ENCODE measurements at regions not wholly inside any gene's neighbourhood (a gene's known extent, or its start where the extent isn't known, plus 50 kb on each side); places are given as distances from the start of the nearest gene placed in this dataset.

DNA sequence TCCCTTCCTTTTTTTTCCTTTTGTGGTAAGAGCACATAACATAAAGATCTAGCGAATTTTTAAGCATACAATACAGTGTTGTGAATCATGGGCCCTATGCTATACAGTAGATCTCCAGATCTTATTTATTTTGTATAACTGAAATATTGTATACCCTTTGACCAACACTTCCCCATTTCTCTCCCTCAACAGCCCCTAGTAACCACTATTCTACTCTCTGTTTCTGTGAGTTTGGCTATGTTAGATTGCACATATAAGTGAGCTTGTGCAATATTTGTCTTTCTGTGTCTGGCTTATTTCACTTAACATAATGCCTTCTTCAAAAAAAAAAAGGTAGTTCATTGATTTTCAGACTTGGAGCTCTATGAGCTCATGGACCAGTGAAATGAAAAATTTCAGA is 180.5 kb downstream of the C11orf91 start:
- no peak for DNase-seq

DNA sequence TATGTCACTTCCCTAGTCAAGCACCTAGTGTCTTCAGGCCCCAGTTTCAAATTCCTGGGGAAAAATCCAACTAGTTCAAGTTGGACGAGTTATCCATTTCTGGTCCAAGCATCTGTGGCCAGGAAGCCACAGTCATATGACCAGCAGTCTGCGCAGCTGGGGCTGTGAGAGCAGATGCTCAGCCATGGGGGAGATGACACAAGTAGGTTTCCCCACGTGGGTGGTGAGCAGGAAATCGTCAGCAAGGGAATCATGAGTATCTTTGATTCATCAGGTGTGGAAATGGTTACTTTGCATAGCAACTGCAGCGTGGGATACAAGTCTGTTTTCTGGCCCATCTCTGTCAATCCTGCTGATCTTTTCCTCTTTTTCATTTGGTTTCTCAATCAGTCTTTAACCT is 185.3 kb downstream of the C11orf91 start:
- no peak for DNase-seq

DNA sequence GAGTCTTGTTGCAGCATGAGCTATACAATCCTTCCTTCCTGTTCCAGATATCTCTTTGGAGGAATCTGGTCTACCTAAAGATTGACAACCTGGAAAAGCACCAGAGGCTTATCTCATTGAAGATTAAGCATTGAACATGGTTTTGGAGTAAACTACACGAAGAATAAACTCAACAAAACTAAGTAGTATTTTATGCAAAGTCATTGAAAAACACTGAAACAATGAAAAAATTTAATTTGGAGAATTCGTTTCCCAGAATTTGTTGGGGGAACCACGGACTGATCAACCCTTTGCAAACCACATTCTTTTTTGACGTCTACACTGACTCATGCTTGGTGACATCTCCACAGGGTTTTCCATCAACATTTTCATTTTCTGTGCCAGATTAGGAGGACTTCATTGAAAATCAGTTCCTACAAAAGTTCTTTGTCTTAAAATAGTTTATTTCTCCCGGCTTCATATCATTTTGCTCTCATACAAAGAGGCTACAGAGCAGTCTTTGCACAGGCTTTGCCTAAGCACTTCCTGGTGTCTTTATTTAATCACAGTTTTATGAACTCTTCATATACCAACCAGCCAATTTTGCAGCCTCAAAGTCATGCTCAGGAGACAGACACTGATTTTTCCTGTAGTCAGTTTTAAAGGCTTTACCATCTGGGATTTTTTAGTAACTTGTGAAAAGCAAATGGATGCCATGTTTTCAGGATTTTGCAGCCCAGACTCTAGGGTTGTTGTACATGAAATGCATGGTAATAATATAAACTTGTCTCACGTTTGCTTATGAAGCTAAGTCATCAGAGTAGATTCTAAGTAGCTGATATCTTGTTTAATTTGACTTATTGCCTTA is 186.3 kb downstream of the C11orf91 start:
- DNase-seq = no peak

DNA sequence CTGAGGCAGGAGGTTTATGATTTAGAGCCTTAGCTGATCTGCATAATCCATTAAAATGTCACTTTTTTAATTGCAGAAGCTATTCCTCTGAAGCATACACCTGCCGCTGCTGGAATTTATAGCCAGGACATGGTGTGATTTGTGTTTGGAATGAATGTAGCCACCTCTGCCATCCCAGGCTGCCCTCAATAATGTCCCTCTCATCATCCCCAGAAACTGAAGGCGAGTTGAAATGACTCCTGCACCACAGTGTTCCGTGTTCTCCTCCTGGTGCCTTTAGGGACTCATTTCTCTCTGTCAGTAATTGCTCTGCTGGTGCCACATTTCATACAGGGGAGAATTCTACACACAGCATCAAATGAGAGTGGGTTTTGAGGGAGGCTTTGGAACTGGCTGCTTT is 191.0 kb downstream of the C11orf91 start:
- no peak for DNase-seq

DNA sequence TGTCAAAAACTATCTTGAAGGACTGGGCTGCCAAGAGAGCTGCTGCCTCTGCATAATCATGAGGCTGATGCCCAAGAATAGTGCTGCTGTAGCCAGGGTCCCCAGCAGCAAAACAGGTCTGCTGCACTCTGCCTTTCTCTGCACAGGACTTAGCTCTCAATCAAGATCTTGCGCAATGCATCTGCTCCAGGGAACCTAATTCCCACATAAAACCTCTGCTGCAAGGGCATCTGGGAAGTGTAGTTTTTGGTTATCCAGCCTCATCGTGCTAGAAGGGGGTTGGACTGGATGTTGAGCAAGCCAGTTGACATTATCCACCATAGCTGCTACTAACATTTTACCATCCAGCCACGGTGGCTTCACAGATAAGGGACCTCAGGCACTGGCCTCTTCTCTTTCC is 192.7 kb downstream of the C11orf91 start:
- no peak for DNase-seq

DNA sequence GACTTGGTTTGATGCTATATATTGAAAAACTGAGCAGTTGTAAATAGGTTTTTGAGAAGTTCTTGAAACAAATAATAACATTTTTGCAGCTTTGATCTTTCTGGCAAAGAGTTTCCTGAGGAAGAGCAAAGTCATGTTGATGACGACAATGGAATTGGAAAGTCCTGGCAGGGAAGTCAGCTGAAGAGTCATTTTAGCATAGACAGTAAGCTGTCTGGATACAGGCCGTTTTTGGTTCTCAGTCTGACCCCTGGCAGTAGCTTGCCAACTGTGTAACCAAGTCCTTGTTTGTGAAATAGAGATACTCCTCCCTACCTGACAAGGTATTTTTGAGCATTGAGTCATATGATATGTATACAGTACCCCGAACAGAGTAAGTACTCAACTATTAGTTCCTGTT is 193.3 kb downstream of the C11orf91 start:
- DNase-seq = no peak

DNA sequence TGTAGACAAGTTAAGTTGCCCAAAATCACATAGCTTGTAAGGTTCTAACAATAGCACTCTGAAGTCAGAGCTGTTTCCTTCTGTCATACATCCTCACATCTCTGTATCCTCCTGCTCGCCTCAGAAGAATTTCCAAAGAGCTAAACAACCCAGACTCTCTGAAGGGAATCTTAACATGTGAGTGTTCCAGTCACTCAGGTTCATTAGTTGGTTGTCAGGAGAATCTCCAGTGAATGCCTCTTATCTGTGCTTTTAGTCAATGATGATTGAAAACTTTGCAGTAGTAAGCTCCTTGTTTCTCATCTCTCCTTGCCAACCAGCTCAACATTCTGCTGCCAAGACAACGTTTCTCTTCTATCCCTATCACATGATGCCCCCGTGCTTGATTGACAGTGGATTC is 195.5 kb downstream of the C11orf91 start:
- no peak for DNase-seq

DNA sequence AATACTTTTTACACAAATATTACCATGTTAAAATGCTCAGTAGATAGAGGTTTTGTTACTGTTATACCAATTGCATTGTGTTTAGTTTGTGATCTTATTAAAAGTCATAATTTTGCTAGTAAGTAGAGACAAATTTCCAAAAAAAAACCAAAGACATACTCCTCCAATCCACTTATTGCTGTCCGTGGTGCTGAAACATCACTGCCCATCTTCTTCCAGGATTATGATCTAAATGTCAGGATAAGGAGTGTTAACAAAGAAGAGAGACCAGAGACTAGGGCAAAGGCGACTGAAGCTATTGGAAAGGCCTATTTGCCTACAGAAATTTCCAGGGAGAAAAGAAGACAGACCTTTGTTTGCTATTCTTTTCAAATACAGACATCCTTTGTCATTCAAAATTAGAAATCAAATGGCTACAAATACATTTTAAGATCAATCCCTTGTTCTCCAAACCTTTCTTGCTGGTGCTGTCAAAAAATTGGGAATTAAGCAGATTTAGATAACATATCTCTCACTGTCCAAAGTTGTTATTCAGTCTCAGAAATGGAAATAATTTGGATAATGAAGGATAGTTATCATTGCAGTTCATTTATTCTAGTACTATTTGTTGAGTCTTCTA is 199.7 kb downstream of the C11orf91 start:
- DNase-seq = no peak

DNA sequence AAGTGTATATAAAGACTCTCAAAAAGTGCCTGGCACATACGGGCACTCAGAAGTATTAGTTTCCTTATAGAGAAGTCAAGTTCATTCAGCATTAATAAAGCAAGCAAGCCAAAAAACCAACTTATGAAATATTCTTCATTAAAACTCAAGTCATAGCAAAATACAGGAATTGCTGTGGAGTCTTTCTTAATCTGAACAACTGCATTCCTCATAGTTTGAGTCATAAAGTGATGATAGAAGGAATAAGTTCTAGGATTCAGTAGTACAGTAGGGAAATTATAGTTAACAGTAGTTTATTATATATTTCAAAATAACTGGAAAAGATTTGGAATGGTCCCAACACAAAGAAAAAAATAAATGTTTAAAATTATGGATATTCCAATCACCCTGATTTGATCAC is 200.3 kb downstream of the C11orf91 start:
- DNase-seq = no peak

DNA sequence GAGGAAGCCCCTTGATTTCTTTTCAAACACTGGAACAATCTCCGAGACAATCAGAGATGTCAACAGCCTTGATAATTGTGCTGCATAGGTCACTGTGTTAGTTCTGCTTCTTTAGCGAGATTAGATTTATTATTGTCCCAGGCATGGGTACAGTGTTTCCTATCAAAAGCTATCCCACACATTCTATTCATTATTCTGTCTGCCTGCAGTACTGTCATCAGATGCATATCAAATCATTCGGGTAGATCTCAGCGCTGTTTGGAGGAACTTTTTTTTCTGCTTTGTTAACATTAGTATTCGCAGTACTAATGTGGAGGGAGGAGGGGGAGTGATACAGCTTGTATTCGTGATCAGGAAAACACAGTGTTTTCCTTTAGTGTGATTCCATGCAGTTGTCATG is 208.0 kb downstream of the C11orf91 start:
- no peak for DNase-seq

DNA sequence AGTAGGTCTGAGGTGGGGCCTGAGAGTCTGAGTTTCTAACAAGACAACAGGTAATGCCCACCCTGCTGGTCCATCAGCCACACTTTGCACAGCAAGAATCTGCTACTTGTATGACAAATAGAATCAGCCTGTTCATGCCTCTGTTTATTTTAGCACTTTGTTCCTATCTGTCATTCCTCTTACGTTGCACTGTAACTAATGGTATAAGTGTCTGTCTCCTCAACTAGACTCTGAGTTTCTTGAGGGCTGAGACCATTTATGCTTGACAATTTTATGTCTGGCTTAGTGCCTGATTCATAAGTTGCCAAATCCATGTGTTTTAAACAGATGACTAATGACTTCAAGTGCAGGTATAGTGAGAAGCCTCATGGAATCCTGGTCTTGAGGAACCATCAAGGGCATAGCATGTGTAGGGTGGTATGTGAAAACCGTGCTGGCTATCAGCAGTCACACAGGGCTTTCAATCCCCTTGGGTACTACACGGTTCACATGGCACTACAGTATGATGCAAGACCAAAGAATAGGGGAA is 209.7 kb downstream of the C11orf91 start:
- no peak for DNase-seq

DNA sequence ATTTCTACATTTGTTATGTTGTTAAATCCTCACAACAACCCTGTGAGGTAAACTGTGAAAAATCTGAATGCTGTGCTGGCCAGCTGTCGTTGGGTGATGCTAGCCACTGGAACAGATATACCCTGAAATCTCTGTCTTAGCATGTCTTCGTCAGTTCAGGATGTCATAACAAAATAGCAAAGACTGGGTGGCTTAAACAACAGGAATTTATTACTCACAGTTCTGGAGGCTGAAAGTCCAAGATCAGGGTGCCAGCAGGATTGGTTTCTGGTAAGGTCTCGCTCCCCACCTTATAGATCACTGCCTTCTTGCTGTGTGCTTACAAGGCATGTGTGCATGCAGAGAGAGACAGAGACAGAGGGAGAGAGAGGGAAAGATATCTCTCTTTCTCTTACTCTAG is 211.7 kb downstream of the C11orf91 start:
- DNase-seq = no peak

DNA sequence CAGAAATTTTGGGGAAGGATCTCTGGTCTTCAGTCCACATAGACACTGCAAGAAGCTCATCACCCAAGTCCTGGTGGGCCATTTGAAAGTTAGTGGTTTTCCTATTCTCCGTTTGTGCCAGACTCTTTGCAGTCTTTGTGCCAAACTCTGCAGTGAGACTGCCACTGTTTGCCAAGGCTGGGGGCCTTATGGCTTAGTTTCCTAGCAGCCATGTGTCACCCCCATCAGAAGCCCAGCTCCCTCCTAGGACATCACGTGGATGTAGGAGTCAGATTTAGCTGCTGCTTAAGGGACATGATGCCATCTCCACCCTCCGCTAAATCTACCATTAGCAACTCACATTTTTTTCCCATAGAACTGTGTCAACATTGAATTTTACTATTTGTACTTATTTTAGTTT is 220.0 kb downstream of the C11orf91 start:
- no peak for DNase-seq

DNA sequence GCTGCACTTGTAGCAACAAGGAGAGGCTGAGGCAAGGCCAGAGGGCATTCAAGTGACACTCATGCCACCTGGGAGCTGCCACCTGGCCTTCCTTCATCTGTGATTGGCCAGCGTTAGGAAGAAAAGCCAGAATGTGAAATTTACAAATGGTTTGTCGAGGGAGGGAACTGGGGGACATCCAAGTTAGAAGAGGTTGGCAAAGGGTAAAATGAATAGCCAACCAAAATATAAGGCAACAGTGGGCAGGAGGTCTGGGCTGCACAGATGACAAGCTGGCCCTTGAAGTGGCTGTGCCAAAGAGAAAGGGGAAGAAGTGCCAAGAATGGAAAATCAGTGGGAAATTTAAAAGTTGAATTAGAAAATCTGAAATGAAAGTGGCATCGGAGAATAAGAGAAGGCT is 221.4 kb downstream of the C11orf91 start:
- no peak for DNase-seq

DNA sequence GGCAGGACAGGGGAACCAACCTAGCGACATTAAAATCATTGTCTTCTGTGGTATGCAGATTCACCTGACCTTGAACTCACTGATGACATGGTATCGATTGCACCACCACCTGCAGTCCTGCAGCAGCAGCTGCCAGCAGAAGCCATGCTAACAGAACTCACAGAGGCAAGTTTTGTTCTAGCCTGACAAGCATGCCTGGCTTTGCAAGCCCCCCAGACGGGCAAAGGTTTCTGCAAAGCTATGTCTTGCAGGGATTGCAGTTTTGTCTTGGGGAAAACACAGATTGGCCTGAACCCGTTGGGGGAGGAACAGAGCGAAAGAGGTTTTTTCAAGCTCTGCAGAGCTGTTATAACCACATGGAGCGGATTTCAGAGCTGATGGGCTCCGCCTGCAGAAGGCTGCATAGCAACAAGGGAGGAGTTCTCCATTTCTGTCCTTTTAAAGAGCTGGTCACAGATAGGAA is 221.0 kb downstream of the HIPK3 start:
- DNase-seq = no peak

DNA sequence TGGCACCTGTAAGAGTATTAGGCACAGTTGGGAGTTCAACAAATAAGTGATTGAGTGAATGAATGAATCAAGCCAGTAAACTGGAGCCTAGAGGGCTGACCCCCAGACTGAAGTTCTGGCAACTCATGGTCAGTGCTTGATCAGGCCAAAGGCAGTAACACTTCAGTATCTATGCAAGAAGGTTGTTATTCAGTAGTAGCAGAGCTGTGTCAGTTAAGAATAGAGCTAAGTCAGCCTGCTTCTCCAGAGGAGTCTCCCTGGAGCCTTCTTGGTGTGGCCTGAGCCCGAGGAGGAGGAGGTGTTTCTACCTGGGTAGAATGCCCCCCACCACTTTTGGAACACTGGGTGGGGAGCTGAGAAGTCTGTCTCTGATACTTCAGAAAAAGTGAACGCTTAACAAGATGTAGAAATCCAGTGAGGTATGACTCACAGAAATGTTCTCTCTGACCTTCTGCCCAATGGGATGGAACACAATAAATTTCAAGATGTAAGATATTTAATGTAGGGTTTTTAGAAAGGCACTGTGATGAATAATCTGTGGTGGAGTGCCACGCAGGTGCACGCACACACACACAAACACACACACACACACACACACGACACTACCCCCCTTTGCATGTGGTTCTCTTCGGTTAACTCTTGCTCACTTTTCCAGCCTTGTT is 219.9 kb downstream of the HIPK3 start:
- no peak for DNase-seq

DNA sequence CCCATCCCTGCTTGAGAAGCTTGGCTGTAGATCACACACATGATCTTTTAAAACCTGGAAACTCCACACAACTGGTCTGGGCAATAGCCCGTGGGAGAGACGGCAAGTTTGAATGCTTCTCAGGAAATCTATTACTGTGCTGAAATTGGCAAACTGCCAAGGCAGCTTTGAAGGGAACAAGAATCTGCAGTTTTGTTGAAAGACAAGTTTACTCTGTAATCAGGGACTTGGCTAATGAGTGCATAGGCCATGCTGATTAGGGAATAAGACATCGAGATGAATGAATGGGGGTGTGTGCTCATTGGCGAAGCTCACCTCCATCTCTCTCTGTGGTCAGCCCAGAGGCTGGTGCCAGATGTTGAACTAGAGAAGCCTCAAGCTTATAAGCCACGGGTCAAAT is 218.8 kb downstream of the HIPK3 start:
- DNase-seq = no peak

DNA sequence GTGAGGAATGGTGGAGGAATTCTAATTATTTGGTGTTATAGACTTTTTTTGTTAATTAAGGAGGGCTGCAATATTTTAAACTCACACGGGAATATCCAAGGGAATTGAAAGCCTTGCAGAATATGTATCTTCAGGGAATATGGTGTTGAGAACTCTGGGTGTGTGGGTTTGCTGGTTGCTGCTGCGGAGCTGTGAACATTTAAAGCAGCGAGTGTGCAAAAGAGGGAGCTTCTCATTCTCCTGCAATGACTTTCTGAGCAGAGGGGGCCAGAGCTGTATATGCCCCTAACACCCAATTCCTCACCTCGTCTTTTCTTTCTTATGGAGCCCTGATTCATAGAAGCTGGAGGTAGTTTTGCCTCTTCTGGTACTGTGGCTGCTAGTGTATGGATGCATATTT is 217.7 kb downstream of the HIPK3 start:
- DNase-seq = no peak

DNA sequence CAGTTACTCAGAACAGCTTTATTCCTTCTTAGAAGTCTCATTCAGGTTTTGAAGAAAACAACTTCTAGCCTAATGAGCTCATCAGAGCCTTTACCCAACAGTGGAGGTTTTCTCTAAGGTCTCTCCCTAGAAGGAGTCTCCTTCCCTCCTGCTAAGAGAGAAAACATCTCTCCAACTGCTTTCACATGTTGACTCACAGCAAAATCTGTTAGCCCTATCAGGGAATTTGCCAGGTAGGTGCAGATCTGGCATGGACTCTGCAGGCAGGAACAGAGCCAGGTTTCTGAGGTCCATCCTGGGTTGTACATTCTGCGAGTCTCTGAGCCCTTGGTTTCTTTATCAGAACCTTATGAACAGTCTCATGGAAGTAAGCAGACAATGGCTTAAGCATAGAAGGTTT is 214.4 kb downstream of the HIPK3 start:
- DNase-seq = no peak

DNA sequence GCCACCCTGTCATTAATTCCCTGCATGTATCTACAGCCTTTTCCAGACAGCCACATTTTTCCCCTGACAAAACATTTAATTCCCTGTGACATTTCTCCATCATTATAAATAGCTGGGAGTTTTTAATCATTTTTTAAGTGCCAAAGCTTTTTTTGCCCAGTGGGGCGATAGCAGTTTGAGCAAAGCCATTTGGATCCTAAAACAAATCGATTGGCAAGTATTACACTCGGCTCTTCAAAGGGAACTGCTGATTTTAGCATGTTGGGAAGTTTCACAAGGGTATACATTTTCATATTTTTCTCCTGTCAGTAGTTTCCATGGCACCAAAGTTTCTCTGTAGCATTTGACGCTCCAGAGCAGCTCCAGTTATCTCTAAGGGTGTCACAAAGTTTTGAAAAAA is 210.8 kb downstream of the HIPK3 start:
- no peak for DNase-seq

DNA sequence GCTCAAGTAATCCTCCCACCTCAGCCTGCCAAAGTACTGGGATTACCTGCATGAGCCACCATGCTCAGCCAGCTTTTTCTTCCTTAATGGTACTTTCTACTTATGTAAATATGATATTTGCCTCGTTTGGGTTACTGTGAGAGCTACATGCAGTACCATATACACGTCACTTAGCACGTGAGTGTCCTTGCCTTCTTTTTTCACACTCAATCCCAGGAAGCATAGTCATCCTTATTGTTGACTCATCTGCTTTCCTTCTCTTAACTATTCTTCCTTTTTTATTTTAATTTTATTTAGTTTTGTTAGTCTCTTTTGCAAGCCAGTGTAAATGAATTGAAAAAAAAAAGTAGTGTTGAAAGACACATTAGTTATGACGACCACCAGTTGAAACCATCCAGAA is 205.9 kb downstream of the HIPK3 start:
- no peak for DNase-seq

DNA sequence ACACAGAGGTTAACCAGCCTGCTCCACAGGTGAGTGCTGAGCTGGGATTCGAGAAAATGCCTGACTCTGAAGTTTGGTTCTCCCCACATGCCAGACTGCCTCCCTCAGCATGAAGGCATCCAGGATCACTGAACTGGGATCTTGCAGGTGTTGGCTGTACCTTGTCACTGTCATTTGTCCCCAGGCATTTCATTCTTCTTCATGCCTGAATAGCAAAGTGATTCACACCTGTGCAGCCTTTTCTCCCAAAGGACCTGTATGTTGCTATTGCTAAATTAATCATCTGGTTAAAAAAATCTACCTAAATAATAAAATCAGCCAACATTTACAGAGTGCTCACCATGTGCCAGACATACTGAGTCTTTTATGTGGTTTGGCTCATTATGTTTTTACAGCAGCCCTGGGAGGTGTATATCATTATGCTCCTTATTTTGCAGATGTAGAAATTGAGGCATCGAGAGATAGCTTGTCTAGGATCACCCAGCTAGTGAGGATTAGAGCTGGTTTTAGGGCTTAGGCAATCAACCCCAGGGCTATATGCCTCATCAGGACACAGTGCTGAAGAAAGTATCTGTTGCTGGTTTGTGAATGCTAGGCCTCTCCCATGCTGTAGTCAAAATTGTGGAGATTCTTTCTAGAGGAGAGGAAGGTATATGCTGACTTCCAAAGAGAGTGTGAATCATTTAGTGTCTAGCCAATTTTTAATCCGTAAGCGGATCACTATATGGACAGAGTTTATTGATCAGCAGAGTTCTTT is 204.4 kb downstream of the HIPK3 start:
- DNase-seq = no peak

DNA sequence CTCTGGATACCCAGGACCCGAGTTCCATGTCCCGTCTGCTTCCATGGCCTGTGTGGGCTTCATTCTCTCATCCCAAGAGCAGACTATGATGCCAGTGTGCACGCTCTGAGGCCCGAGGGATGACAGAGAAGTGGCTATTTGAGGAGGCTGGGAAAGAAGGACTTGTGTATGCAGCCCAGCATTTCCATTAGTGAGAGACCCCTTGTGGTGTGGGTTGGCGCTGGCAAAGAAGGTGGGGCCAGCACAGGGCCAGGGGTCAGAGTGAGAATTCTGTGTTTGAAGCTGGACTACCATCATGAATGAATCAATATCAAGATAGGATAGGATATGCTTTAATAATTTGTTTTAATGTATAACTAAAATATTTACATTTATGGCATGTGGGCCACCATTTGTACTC is 200.8 kb downstream of the HIPK3 start:
- no peak for DNase-seq

Measured in CD4-positive, alpha-beta T cell treated with Interleukin-17A for 1 hour (primary cell).